Posterior vena cava (tissue), 2 donors: ENCODE measurements at regions not wholly inside any gene's neighbourhood (a gene's known extent, or its start where the extent isn't known, plus 50 kb on each side); places are given as distances from the start of the nearest gene placed in this dataset.
"Not testable (repeated sequence)": the region's sequence is repeated elsewhere in the genome, so short reads cannot be mapped to it uniquely, and the experiment has no call there.

Experiments
- DNase-seq: peaks from one replicate; pipeline ENCODE4 v3.0.0-alpha.2; 2020; ENCODE audit warnings: low spot score
- intact Hi-C, 2 donors: fragments of 100-400 bp; cut with DNase I; formaldehyde crosslinking; loops; one replicate each; pipeline versions ENCODE4 v1.14.1 to v1.14.2; 2022 to 2023
- donor health status: DM: yes; HTN: yes; CAD: no.
- donor health status: DM: yes; HTN: yes; CAD: no.

GRCh38 chr5:12095808-12096281 lies 191.6 kb upstream of the CTNND2 start:
- intact Hi-C loops, result no loop called here
- no peak for DNase-seq

- intact Hi-C loops, result no loop called here
- DNase-seq, result no peak
Measured at GRCh38 chr5:12093586-12093985, 189.3 kb upstream of the CTNND2 start.

- intact Hi-C loops, result no loop called here
- DNase-seq, result no peak
Measured at GRCh38 chr5:12080761-12081160, 176.5 kb upstream of the CTNND2 start.

GRCh38 chr5:12078286-12078685 lies 174.0 kb upstream of the CTNND2 start:
- DNase-seq, intact Hi-C loops: not testable (repeated sequence)

GRCh38 chr5:12073426-12073825 lies 169.2 kb upstream of the CTNND2 start:
- no peak for DNase-seq
- intact Hi-C loops, result no loop called here

- no peak for DNase-seq
- intact Hi-C loops, result no loop called here
Measured at GRCh38 chr5:12072441-12072840, 168.2 kb upstream of the CTNND2 start.

GRCh38 chr5:12071455-12071854 lies 167.2 kb upstream of the CTNND2 start:
- no peak for DNase-seq
- intact Hi-C loops, result no loop called here

GRCh38 chr5:12023614-12024241 lies 119.5 kb upstream of the CTNND2 start:
- intact Hi-C loops, result no loop called here
- no peak for DNase-seq

GRCh38 chr5:12022444-12022843 lies 118.2 kb upstream of the CTNND2 start:
- no peak for DNase-seq
- intact Hi-C loops, result no loop called here

GRCh38 chr5:12019306-12019705 lies 115.1 kb upstream of the CTNND2 start:
- intact Hi-C loops, result no loop called here
- DNase-seq, result no peak

- no peak for DNase-seq
- intact Hi-C loops, result no loop called here
Measured at GRCh38 chr5:12017007-12017406, 112.8 kb upstream of the CTNND2 start.

- intact Hi-C loops, result no loop called here
- DNase-seq, result no peak
Measured at GRCh38 chr5:12016159-12016746, 112.0 kb upstream of the CTNND2 start.

- intact Hi-C loops, result no loop called here
- no peak for DNase-seq
Measured at GRCh38 chr5:12013351-12013750, 109.1 kb upstream of the CTNND2 start.

- no peak for DNase-seq
- intact Hi-C loops, result no loop called here
Measured at GRCh38 chr5:12003680-12004079, 99.4 kb upstream of the CTNND2 start.

GRCh38 chr5:11998397-11998796 lies 94.2 kb upstream of the CTNND2 start:
- DNase-seq, result no peak
- intact Hi-C loops, result no loop called here

- no peak for DNase-seq
- intact Hi-C loops, result no loop called here
Measured at GRCh38 chr5:11997942-11998341, 93.7 kb upstream of the CTNND2 start.

- DNase-seq, result no peak
- intact Hi-C loops, result no loop called here
Measured at GRCh38 chr5:11992518-11992917, 88.3 kb upstream of the CTNND2 start.

- intact Hi-C loops, result no loop called here
- no peak for DNase-seq
Measured at GRCh38 chr5:11985993-11986392, 81.7 kb upstream of the CTNND2 start.

- intact Hi-C loops, result no loop called here
- DNase-seq, result no peak
Measured at GRCh38 chr5:11984196-11984595, 80.0 kb upstream of the CTNND2 start.

- intact Hi-C loops, result no loop called here
- DNase-seq, result no peak
Measured at GRCh38 chr5:11981986-11982385, 77.7 kb upstream of the CTNND2 start.

GRCh38 chr5:11977904-11978303 lies 73.7 kb upstream of the CTNND2 start:
- DNase-seq, result no peak
- intact Hi-C loops, result no loop called here
